OCI-LY1 (cell line): ENCODE measurements at regions not wholly inside any gene's neighbourhood (a gene's known extent, or its start where the extent isn't known, plus 50 kb on each side); places are given as distances from the start of the nearest gene placed in this dataset.

Experiments used
- H2AFZ ChIP-seq: fragments of 200-600 bp; sonication (generic), shearing (Covaris generic); 2 replicates; pipeline ENCODE4 v1.6.0; 2014; ENCODE audit warnings: antibody characterized with exemption, mild to moderate bottlenecking, low read length
- H3F3A ChIP-seq: fragments of 200-600 bp; sonication (generic), shearing (Covaris generic); 2 replicates; pipeline ENCODE4 v1.6.0; 2014; ENCODE audit warnings: mild to moderate bottlenecking, antibody characterized with exemption, low read length, moderate library complexity; ENCODE audit not compliant: insufficient read depth
- H3K27ac ChIP-seq: fragments of 200-600 bp; sonication (generic); 2 replicates; pipeline ENCODE4 v1.5.1; 2014; ENCODE audit warnings: low read length, mixed run types, mild to moderate bottlenecking, low read depth; ENCODE audit not compliant: poor library complexity, severe bottlenecking
- H3K27me3 ChIP-seq: fragments of 200-600 bp; sonication (generic); 2 replicates; pipeline ENCODE4 v1.6.0; 2014; ENCODE audit warnings: antibody characterized with exemption, mild to moderate bottlenecking, low read length, moderate library complexity; ENCODE audit not compliant: insufficient read depth
- H3K36me3 ChIP-seq: fragments of 200-600 bp; sonication (generic); 2 replicates; pipeline ENCODE4 v1.6.1; 2014; ENCODE audit warnings: mild to moderate bottlenecking, antibody characterized with exemption, low read length, moderate library complexity, mixed read lengths; ENCODE audit not compliant: insufficient read depth
- H3K4me1 ChIP-seq: fragments of 200-600 bp; sonication (generic); 2 replicates; pipeline ENCODE4 v1.5.1; 2014; ENCODE audit warnings: mild to moderate bottlenecking, low read length, moderate library complexity; ENCODE audit not compliant: insufficient read depth, severe bottlenecking
- H3K4me2 ChIP-seq: fragments of 200-600 bp; sonication (generic), shearing (Covaris generic); 2 replicates; pipeline ENCODE4 v1.6.1; 2014; ENCODE audit warnings: low read length
- H3K4me3 ChIP-seq: fragments of 200-600 bp; sonication (generic); 2 replicates; pipeline ENCODE4 v1.5.1; 2014; ENCODE audit warnings: low read length, low read depth, mild to moderate bottlenecking, mixed read lengths; ENCODE audit not compliant: poor library complexity, severe bottlenecking
- H3K79me2 ChIP-seq: fragments of 200-600 bp; shearing (Covaris generic); 2 replicates; pipeline ENCODE4 v1.6.1; 2016; ENCODE audit warnings: mixed run types, low read length, mixed read lengths; ENCODE audit not compliant: insufficient read depth
- H3K9ac ChIP-seq: fragments of 200-600 bp; sonication (generic), shearing (Covaris generic); 2 replicates; pipeline ENCODE4 v1.6.1; 2014; ENCODE audit warnings: mild to moderate bottlenecking, low read length, mixed read lengths
- H3K9me2 ChIP-seq: fragments of 200-600 bp; sonication (generic), shearing (Covaris generic); 2 replicates; pipeline ENCODE4 v1.6.1; 2014; ENCODE audit warnings: low read depth, mild to moderate bottlenecking, low read length, mixed read lengths
- H3K9me3 ChIP-seq: fragments of 200-600 bp; shearing (Covaris generic); 2 replicates; pipeline ENCODE4 v1.6.1; 2014; ENCODE audit warnings: low read length, mixed read lengths
- H4K20me1 ChIP-seq: fragments of 200-600 bp; sonication (generic), shearing (Covaris generic); 2 replicates; pipeline ENCODE4 v1.6.0; 2016; ENCODE audit warnings: mild to moderate bottlenecking, low read length; ENCODE audit not compliant: insufficient read depth
- CTCF ChIP-seq: fragments of 200-600 bp; sonication (generic), shearing (Covaris generic); IDR thresholded peaks from 2 replicates; pipeline ENCODE4 v1.5.1; 2017; ENCODE audit warnings: mild to moderate bottlenecking, antibody characterized with exemption, low read length, moderate library complexity, mixed read lengths
- EZH2 ChIP-seq: fragments of 200-600 bp; sonication (generic), shearing (Covaris generic); IDR thresholded peaks from 2 replicates; pipeline ENCODE4 v1.8.0; 2017; ENCODE audit warnings: borderline replicate concordance, mixed run types, mild to moderate bottlenecking, antibody characterized with exemption, low read length, moderate library complexity, mixed read lengths

GRCh38 chr4:120528428-120528827 is 394.1 kb downstream of the PRDM5 start:
- Histone ChIP-seq H2AFZ (no peak overlapping the region), H3K27me3 (no peaks in the 10 kb centered on the region), H3K4me3 (no peak overlapping the region), H3K27ac (no peak overlapping the region), H3K9ac (no peak overlapping the region), H3K79me2 (no peaks in the 10 kb centered on the region), H3F3A (no peaks in the 10 kb centered on the region), H4K20me1 (no peaks in the 10 kb centered on the region), H3K36me3 (no peaks in the 10 kb centered on the region), H3K4me1 (no peaks in the 10 kb centered on the region), H3K4me2 (no peak overlapping the region), H3K9me2 (no peaks in the 10 kb centered on the region), H3K9me3 (no peaks in the 10 kb centered on the region)
- TF ChIP-seq EZH2 (no peak), CTCF (no peak)

- Histone ChIP-seq H3K4me1 (no peaks in the 10 kb centered on the region), H3K27me3 (no peaks in the 10 kb centered on the region), H3K79me2 (no peaks in the 10 kb centered on the region), H3K9me2 (no peaks in the 10 kb centered on the region), H3K36me3 (no peaks in the 10 kb centered on the region), H2AFZ (no peak overlapping the region), H3K4me2 (no peak overlapping the region), H3K27ac (no peak overlapping the region), H3K4me3 (no peak overlapping the region), H3K9ac (no peak overlapping the region), H3K9me3 (no peaks in the 10 kb centered on the region), H3F3A (no peaks in the 10 kb centered on the region), H4K20me1 (no peaks in the 10 kb centered on the region)
- TF ChIP-seq CTCF (no peak), EZH2 (no peak)
Measured at GRCh38 chr4:120526033-120526432, 396.5 kb downstream of the PRDM5 start.

GRCh38 chr4:120525106-120525505 is 397.4 kb downstream of the PRDM5 start:
- H4K20me1 ChIP-seq, result no peaks in the 10 kb centered on the region
- H3K36me3 ChIP-seq, result no peaks in the 10 kb centered on the region
- no peaks in the 10 kb centered on the region for H3K27me3 ChIP-seq
- no peak overlapping the region for H3K4me3 ChIP-seq
- H3K9ac ChIP-seq, result no peak overlapping the region
- H3K4me2 ChIP-seq, result no peak overlapping the region
- H2AFZ ChIP-seq, result no peak overlapping the region
- TF ChIP-seq EZH2 (no peak), CTCF (no peak)
- no peaks in the 10 kb centered on the region for H3K4me1 ChIP-seq
- no peaks in the 10 kb centered on the region for H3K79me2 ChIP-seq
- H3F3A ChIP-seq, result no peaks in the 10 kb centered on the region
- no peak overlapping the region for H3K27ac ChIP-seq
- no peaks in the 10 kb centered on the region for H3K9me3 ChIP-seq
- no peaks in the 10 kb centered on the region for H3K9me2 ChIP-seq
